ENCODE measurements at regions not wholly inside any gene's neighbourhood (a gene's known extent, or its start where the extent isn't known, plus 50 kb on each side); places are given as distances from the start of the nearest gene placed in this dataset.

GRCh38 chr22:27029584-27030130, 372.3 kb downstream of the MIAT start:
- TF ChIP-seq GATA2 (IDR thresholded peaks at IDR 0.05; ENCODE audit: low read depth, low read length), result no peak
- no peak for TF ChIP-seq GATA3 (IDR thresholded peaks at IDR 0.05; ENCODE audit: low read depth, low read length)
